ENCODE measurements at regions not wholly inside any gene's neighbourhood (a gene's known extent, or its start where the extent isn't known, plus 50 kb on each side); places are given as distances from the start of the nearest gene placed in this dataset.

- DNase-seq, result no peak
Observed at GRCh38 chr3:25002052-25002451, 426.0 kb upstream of the RARB start.

DNA sequence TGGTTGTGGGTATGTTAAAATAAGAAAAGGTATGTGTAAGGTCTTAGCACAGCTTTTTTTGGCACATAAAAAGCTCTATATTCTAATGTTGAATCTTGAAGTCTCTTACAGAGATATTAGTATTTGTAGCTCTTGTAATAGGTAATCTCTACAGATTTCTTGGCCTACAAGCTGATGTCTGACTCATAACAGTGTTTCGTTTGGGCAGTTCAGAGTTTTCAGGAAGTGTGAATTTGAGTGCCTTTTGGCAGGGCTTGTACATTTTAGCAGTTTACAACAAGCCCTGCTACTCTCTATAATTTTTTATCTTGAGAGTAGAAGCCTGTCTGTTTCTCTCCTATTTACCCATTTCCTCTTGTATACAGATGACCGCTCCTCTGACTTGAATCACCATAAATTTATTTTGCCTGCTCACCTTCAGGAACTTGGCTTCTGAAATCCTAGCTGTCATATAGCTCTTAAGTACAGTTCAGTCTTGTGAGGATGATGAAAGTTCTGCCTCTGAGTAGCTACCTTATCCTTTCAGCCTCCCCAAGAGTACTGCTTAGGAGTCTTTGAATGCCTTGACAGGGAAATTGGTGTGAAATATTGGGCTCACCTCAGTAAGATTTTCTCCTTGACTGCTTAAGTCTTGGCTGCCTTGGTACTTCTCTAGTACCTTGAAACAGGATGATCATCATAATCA, 419.9 kb upstream of the RARB start:
- no peak for DNase-seq

DNA sequence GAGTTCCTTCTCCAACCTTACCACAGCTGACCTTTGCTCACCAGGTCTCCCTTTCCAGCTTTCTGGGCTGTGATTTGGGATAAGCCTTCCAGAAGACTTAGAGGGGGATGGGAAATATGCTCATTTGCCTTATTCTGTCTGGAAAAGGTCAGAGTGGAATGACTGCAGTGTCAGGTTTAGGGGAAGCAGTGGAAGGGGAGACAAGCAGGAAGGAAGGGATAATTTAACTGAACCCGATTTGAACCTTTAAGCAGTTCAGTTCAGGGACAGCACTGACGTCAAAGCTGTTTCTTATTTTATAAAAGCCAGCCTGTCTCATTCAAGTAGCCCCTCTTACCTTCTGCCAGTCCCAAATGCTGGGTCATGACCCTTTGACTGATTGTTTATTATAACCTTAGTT, 418.4 kb upstream of the RARB start:
- DNase-seq, result peak; percentile 27

- DNase-seq, result no peak
Observed at GRCh38 chr3:25015599-25015998, 412.5 kb upstream of the RARB start.

DNA sequence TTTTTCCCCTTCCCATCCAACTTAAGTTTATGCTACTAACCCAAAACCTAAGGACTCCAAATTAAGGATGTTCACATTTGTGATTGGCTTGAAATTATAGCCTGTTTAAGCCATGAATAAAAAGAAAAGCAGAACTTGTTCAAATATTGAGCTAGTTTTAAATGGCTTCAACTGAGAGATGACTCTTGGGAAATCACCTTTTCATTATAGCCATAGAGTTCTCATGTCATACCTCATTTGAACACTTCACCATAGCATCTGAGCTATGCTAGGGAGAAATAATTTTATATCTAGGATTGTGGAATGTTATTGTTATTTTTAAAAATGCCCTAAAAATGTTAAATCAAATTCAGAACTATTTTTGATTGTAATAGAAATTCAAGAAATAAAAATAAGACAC, 409.2 kb upstream of the RARB start:
- no peak for DNase-seq

- DNase-seq, result no peak
Observed at GRCh38 chr3:25019506-25019905, 408.6 kb upstream of the RARB start.

DNA sequence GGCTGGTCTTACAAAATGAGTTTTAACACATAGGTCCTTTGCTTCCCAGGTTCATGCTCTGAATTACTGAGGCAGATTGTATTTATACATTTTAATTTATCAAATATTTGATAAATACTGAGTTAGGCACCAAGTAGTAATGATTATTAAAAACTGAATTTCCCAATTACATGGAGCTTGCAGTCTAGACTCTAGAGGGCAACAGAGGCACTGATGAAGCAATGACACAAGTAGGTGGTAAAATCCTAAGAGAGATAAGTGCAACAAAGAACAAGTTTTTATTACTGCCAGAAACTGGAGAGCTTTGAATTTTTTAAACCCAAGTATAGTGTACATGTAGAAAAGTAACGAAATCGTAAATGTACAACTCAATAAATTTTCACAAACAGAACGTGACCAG, 406.2 kb upstream of the RARB start:
- no peak for DNase-seq

DNA sequence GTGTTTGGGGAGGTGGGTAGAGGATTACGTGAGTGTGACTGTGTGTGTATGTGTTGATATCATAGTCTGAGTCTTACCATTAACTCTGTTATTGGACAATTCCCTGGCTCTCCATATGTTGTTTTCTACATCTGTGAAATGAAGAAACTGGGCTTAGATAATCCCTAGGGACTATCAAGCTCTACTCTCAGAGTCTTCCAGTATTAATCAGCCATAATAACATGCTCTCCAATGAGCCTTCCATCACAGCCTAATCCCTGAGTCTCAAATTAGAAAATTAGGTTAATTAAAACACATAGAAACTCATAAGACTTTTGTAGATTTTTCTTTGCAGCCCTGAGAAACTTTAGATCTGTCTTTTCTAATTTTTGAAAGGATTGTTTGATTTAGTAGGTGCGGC, 404.2 kb upstream of the RARB start:
- DNase-seq, result no peak

- DNase-seq, result no peak
Observed at GRCh38 chr3:25025236-25025635, 402.8 kb upstream of the RARB start.

DNA sequence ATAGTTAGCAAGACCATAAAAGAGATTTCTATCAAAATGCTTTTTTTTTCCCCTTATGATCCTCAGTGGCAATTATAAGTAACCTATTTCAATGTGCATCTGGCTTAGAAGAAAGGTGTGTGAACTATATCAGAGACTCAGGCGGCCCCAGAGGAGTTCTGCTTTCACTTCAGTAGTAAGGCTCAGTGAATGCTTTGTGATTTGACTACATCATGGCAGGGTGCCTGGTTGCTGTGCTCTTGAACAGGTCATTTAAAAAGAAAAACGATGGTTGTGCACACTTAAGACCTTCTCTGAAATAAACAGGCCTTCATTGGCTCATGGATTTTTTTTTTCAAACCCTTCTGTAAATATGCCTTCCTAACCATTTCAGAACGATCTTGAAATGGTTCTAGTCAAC, 400.4 kb upstream of the RARB start:
- DNase-seq, result peak; percentile 30

DNA sequence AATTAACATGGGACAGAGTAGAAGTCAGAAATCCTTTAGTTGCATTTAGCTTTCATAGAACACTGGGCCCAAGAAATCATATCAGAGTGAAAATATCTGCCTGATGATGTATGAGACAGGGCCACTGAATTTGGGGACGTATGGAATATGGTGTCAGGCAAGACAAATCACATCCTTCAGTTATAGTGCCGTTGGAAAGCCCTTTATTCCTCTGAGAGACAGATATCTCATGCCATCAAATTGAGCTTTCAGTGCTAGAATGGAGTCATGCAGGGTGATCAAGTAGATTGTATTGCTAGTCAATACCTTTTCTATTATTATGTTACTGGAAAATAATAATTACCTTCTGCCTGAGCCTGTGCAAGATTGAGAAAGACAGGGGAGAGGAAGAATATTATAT, 398.2 kb upstream of the RARB start:
- no peak for DNase-seq

DNA sequence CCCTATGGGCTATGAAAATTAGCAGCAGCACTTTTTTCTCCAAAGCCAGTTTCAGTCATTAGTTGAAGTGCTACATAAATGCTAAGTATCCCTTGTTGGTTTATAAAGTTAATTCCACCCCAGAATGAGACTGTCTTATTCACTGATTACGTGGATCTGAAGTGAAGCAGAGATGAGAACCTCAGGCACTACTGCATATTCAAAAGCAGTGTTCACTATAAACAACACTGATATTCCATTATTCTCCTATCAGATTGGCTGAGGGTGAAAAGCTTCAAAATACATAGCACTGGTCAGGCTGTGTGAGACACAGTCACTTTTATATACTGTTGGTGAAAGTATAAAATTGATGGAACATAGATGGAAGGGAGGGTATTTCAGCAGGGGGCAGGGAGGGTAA, 395.7 kb upstream of the RARB start:
- DNase-seq, result no peak

- DNase-seq, result no peak
Observed at GRCh38 chr3:25033407-25034029, 394.5 kb upstream of the RARB start.

GRCh38 chr3:25035526-25035925, 392.5 kb upstream of the RARB start:
- no peak for DNase-seq

- DNase-seq, result no peak
Observed at GRCh38 chr3:25036633-25037032, 391.4 kb upstream of the RARB start.

DNA sequence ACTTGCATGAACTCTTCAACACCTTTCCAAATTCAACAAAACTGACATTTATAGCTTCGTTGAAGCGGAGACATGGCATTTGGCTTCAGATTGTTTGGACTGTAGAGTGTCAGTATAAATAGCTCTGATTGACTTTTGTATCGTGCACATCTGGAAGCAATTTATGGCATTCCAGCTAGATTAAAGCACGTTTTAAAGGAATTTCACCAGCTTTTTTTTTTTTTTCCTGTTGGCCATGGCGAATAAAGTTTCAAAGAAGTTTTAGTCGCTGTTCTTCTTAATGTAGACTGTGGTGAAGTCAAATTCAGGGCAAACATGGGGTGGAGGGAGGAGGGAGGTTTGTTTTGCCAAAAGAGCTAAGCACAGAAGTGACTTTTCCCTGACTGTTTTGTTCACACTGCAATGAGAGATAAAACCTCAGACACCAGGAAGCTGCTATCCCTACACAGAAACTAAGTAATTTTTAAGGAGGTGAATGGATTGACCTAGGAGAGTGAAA, 391.0 kb upstream of the RARB start:
- DNase-seq, result peak; percentile 51

GRCh38 chr3:25038271-25038670, 389.8 kb upstream of the RARB start:
- no peak for DNase-seq

DNA sequence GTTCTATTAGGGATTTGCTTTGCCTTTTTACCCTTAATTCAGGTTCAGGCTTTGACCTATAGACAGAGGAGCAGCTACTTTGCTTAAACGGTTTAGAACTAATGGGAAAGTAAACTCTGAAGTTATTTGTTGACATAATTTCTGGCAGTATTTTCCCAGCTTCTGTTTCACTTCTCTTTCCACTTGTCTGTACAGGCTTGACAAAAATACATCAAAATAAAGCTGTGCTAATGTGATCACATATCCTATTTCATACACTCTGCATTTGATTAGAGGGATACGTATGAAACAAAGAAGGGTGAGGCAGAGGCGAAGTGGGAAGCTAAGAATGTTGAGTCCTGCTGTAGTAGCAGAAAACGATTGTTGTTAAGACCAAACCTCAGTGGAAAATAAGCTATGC, 389.1 kb upstream of the RARB start:
- DNase-seq, result no peak

DNA sequence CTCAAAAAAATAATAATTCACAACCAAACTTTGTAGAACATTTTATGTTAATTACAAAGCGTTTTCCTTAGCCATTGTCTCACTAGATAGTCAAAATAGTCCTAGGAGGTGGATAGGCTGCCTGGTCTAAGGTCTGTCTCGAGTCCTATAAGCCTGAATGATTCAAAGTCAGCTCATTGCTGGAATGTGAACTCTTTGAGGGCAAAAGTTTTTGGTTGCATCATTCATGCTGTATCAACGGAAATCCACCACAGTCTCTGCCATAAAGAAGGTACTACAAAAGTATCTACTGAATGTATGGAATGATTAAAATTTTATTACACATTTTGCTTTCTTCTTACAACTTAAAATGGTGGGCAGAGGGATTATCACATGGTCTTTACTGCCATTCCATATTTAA, 387.3 kb upstream of the RARB start:
- no peak for DNase-seq

DNA sequence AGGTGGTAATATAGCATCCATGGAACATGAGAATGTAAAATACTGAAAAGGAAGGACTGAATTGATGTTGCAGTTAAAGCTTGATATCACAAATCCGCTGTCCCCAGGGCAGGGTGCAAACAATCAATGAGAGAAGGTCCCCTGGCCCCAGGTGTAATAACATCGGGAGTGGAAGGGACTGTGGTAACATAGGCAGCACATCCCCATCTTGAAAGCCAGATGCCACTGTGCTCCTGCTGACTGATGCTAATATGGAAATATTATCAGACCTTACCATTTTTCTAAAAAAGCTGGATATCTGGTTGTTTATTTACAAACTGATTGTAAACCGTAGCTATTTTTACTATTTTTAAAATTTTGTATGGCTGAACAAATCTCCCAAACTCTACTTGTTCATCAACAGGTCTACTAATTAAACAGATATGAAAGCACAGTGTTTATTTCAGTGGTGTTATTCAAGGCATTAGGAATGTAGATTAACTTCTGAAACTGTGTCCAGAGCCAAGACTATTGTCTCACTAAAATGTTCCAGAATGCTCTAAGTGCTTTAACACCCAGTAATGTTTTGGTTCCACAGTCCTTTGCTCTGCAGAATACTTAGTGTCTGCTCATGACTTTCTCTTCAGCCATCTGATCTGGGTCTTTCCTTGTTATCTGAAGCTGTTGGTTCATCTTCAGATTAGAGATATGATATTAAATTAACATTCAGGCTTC, 386.0 kb upstream of the RARB start:
- DNase-seq, result no peak

GRCh38 chr3:25043177-25043576, 384.9 kb upstream of the RARB start:
- no peak for DNase-seq

- no peak for DNase-seq
Observed at GRCh38 chr3:25043749-25044148, 384.3 kb upstream of the RARB start.
